OCI-LY7 (cell line): ENCODE measurements at regions not wholly inside any gene's neighbourhood (a gene's known extent, or its start where the extent isn't known, plus 50 kb on each side); places are given as distances from the start of the nearest gene placed in this dataset.
"Not testable (repeated sequence)": the region's sequence is repeated elsewhere in the genome, so short reads cannot be mapped to it uniquely, and the experiment has no call there.

ENCODE experiments used
- BruUV-seq: library from RNA; stranded (reverse); fragments of 400-500 nt; replicated peaks from 2 replicates; lab custom pipeline; 2021; lab: Mats Ljungman, UMichigan
- CTCF ChIA-PET: fragments of 300-600 bp; sonication (Branson Sonifier 250); formaldehyde crosslinking; loops from one replicate; lab custom pipeline; 2022; ENCODE audit warnings: antibody characterized with exemption; ENCODE audit not compliant: unreplicated experiment; lab: Charles Lee
- POLR2A ChIA-PET: fragments of 300-600 bp; sonication (Branson Sonifier 250); formaldehyde crosslinking; loops from one replicate; lab custom pipeline; 2022; ENCODE audit warnings: antibody characterized with exemption; lab: Charles Lee
- DNase-seq: peaks from one replicate; pipeline ENCODE4 v3.0.0-alpha.2; 2015; ENCODE audit warnings: low spot score
- H2AFZ ChIP-seq: fragments of 200-600 bp; sonication (generic), shearing (Covaris generic); 2 replicates; pipeline ENCODE4 v1.6.1; 2014; ENCODE audit warnings: mild to moderate bottlenecking, antibody characterized with exemption, low read length, moderate library complexity
- H3K27ac ChIP-seq: fragments of 200-600 bp; sonication (generic); 2 replicates; pipeline ENCODE4 v1.5.1; 2014; ENCODE audit warnings: mixed run types, low read depth, mild to moderate bottlenecking, moderate library complexity, low read length, inconsistent platforms; ENCODE audit not compliant: poor library complexity, severe bottlenecking
- H3K36me3 ChIP-seq: fragments of 200-600 bp; sonication (generic); 2 replicates; pipeline ENCODE4 v1.6.1; 2014; ENCODE audit warnings: mild to moderate bottlenecking, antibody characterized with exemption, low read length, moderate library complexity, mixed read lengths; ENCODE audit not compliant: insufficient read depth
- H3K4me1 ChIP-seq: fragments of 200-600 bp; sonication (generic); 2 replicates; pipeline ENCODE4 v1.5.1; 2014; ENCODE audit warnings: mild to moderate bottlenecking, low read length; ENCODE audit not compliant: insufficient read depth, poor library complexity, severe bottlenecking
- H3K4me2 ChIP-seq: fragments of 200-600 bp; sonication (generic); 2 replicates; pipeline ENCODE4 v1.6.1; 2014; ENCODE audit warnings: mild to moderate bottlenecking, low read length
- H3K4me3 ChIP-seq: fragments of 200-600 bp; sonication (generic); 2 replicates; pipeline ENCODE4 v1.5.1; 2014; ENCODE audit warnings: mild to moderate bottlenecking, low read depth, low read length; ENCODE audit not compliant: poor library complexity, severe bottlenecking
- H3K79me2 ChIP-seq: fragments of 200-600 bp; sonication (generic); 2 replicates; pipeline ENCODE4 v1.6.1; 2016; ENCODE audit warnings: low read depth, mild to moderate bottlenecking, low read length, moderate library complexity, mixed read lengths; ENCODE audit not compliant: insufficient read depth
- H3K9me2 ChIP-seq: fragments of 200-600 bp; sonication (generic); 2 replicates; pipeline ENCODE4 v1.6.1; 2016; ENCODE audit warnings: mild to moderate bottlenecking, low read length, mixed read lengths; ENCODE audit not compliant: insufficient read depth
- H3K9me3 ChIP-seq: fragments of 200-600 bp; sonication (generic); 2 replicates; pipeline ENCODE4 v1.6.1; 2014; ENCODE audit warnings: mild to moderate bottlenecking, mixed run types, low read length, mixed read lengths
- H4K20me1 ChIP-seq: fragments of 200-600 bp; sonication (generic); 2 replicates; pipeline ENCODE4 v1.6.1; 2014; ENCODE audit warnings: mild to moderate bottlenecking, antibody characterized with exemption, low read length, moderate library complexity, mixed read lengths; ENCODE audit not compliant: insufficient read depth
- EZH2phosphoT487 ChIP-seq: fragments of 200-600 bp; sonication (generic); IDR thresholded peaks from 2 replicates; pipeline ENCODE4 v1.6.1; 2018; ENCODE audit warnings: low read depth, borderline replicate concordance, mild to moderate bottlenecking, mixed run types, antibody characterized with exemption, low read length, moderate library complexity, mixed read lengths
- intact Hi-C: fragments of 100-400 bp; cut with micrococcal nuclease; formaldehyde crosslinking; loops from one replicate; pipeline ENCODE4 v1.10.0; 2022; ENCODE audit not compliant: unreplicated experiment
- TF ChIP-seq, protein P1 (sequence below): fragments of 200-600 bp; sonication (generic); conservative IDR thresholded peaks from 2 replicates; pipeline ENCODE4 v1.5.1; 2014; ENCODE audit warnings: mild to moderate bottlenecking, antibody characterized with exemption, low read length, moderate library complexity, mixed read lengths

DNA sequence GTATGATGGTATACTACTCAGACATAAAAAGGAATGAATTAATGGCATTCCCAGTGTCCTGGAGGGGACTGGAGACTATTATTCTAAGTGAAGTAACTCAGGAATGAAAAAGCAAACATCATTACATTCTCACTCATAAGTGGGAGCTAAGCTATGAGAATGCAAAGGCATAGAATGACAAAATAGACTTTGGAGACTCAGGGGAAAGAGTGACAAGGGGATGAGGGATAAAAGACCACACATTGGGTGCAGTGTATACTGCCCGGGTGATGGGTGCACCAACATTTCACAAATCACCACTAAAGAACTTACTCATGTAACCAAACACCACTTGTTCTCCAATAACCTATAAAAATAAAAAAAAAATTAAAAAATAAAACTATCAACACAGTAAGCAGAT lies 587.3 kb upstream of the RGMB start:
- Histone ChIP-seq H3K36me3 (no peaks in the 10 kb centered on the region), H3K4me1 (no peaks in the 10 kb centered on the region), H2AFZ (no peak overlapping the region), H3K27ac (no peak overlapping the region), H4K20me1 (no peaks in the 10 kb centered on the region), H3K4me3 (no peak overlapping the region), H3K9me3 (no peaks in the 10 kb centered on the region), H3K4me2 (no peak overlapping the region), H3K79me2 (no peaks in the 10 kb centered on the region), H3K9me2 (no peaks in the 10 kb centered on the region)
- DNase-seq: no peak
- TF ChIP-seq, protein P1, sequence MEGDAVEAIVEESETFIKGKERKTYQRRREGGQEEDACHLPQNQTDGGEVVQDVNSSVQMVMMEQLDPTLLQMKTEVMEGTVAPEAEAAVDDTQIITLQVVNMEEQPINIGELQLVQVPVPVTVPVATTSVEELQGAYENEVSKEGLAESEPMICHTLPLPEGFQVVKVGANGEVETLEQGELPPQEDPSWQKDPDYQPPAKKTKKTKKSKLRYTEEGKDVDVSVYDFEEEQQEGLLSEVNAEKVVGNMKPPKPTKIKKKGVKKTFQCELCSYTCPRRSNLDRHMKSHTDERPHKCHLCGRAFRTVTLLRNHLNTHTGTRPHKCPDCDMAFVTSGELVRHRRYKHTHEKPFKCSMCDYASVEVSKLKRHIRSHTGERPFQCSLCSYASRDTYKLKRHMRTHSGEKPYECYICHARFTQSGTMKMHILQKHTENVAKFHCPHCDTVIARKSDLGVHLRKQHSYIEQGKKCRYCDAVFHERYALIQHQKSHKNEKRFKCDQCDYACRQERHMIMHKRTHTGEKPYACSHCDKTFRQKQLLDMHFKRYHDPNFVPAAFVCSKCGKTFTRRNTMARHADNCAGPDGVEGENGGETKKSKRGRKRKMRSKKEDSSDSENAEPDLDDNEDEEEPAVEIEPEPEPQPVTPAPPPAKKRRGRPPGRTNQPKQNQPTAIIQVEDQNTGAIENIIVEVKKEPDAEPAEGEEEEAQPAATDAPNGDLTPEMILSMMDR: no peak
- TF ChIP-seq EZH2phosphoT487: no peak
- intact Hi-C loops: no loop called here
- CTCF ChIA-PET: no interaction called here
- POLR2A ChIA-PET: no interaction called here
- BruUV-seq: no TSS peak

DNA sequence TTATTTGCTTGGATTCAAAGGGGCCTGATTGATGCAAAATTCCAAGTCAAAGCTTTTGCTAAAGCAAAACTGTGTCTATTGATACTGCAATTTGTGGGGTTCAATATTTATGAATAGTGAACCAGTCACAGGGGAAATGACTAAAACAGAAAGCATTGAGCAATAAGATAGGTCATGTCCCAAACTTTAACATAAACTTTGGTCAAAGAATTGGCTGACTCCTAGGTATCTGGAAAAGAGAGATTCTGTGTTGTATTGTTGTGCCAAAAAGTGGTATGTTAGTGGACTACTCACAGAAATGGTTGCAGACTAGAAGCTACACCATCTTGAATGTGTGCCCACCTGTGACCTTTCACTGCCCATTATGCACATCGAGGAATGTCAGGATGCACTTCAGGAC lies 585.5 kb upstream of the RGMB start:
- H3K9me3 ChIP-seq: no peaks in the 10 kb centered on the region
- H4K20me1 ChIP-seq: no peaks in the 10 kb centered on the region
- no peaks in the 10 kb centered on the region for H3K79me2 ChIP-seq
- no peaks in the 10 kb centered on the region for H3K36me3 ChIP-seq
- no peak overlapping the region for H2AFZ ChIP-seq
- H3K4me3 ChIP-seq: no peak overlapping the region
- H3K4me2 ChIP-seq: no peak overlapping the region
- H3K9me2 ChIP-seq: no peaks in the 10 kb centered on the region
- no peak for DNase-seq
- no peak overlapping the region for H3K27ac ChIP-seq
- H3K4me1 ChIP-seq: no peaks in the 10 kb centered on the region
- POLR2A ChIA-PET: no interaction called here
- BruUV-seq: no TSS peak
- TF ChIP-seq, protein P1: no peak
- TF ChIP-seq EZH2phosphoT487: no peak
- intact Hi-C loops: no loop called here
- CTCF ChIA-PET: no interaction called here

DNA sequence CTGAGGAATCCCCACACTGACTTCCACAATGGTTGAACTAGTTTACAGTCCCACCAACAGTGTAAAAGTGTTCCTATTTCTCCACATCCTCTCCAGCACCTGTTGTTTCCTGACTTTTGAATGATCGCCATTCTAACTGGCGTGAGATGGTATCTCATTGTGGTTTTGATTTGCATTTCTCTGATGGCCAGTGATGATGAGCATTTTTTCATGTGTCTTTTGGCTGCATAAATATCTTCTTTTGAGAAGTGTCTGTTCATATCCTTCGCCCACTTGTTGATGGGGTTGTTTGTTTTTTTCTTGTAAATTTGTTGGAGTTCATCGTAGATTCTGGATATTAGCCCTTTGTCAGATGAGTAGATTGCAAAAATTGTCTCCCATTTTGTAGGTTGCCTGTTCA lies 583.1 kb upstream of the RGMB start:
- BruUV-seq, CTCF ChIA-PET: not testable (repeated sequence)

More for the DNA sequence above, 583.1 kb upstream of the RGMB start:
- H3K4me1 ChIP-seq, H3K4me3 ChIP-seq, H3K9me3 ChIP-seq, POLR2A ChIA-PET, H4K20me1 ChIP-seq, H3K79me2 ChIP-seq, H3K27ac ChIP-seq, H3K36me3 ChIP-seq, DNase-seq, intact Hi-C loops, H3K4me2 ChIP-seq, H2AFZ ChIP-seq, H3K9me2 ChIP-seq: not testable (repeated sequence)
